Astrocyte of the cerebellum (primary cell): ENCODE measurements at regions not wholly inside any gene's neighbourhood (a gene's known extent, or its start where the extent isn't known, plus 50 kb on each side); places are given as distances from the start of the nearest gene placed in this dataset.

Source experiments
- DNase-seq: peaks from one replicate; pipeline ENCODE4 v3.0.0-alpha.2; 2011; ENCODE audit warnings: low read depth
- H3K4me3 ChIP-seq: 2 replicates; pipeline ENCODE4 v1.5.1; 2011; ENCODE audit warnings: mild to moderate bottlenecking, low read depth, low read length, moderate library complexity
- CTCF ChIP-seq: IDR thresholded peaks from 2 replicates; pipeline ENCODE4 v1.5.1; 2012; ENCODE audit warnings: low read length, low read depth, moderate library complexity, mild to moderate bottlenecking; ENCODE audit errors: missing control alignments
- in situ Hi-C: cut with HindIII; loops from 2 replicates; pipeline ENCODE4 v1.10.0; 2017; ENCODE audit warnings: low sequenced_read_pairs

DNA sequence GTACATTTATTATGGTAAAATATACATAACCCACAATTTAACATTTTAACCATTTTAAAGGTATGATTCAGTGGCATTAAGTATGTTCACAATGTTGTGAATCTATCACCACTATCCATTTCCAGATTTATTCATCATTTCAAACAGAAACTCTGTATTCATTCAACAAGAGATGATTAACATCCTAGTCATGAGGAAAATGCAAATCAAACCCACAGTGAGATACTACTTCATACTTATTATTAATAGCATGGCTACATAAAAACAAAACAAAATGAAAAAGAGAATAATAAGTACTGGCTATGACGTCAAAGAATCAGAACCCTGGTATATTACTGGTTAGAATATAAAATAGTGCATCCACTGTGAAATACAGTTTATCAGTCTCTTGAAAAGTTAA, 386.6 kb upstream of the POM121L12 start:
- H3K4me3 ChIP-seq = no peak overlapping the region
- no peak for TF ChIP-seq CTCF
- DNase-seq = peak; percentile 58
- in situ Hi-C loops = no loop called here

DNA sequence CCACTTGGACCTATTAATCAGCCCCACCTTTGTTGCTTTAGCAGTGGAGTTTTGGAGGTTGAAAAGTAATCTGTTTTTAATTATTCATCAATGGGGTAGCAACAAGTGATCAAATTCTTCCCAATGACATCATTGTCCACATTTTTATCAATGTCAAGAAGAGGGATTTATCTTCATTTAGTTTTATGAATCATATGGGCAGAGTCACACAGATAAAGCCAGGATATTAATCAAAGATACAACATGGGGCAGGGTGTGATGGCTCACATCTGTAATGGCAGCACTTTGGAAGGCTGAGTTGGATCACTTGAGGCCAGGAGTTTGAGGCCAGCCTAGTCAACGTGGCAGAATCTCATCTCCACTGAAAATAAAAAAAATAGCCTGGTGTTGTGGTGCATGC, 388.4 kb upstream of the POM121L12 start:
- TF ChIP-seq CTCF = no peak
- in situ Hi-C loops = no loop called here
- H3K4me3 ChIP-seq = no peak overlapping the region
- DNase-seq = no peak

GRCh38 chr7:52639981-52640380, 395.5 kb upstream of the POM121L12 start:
- TF ChIP-seq CTCF = no peak
- in situ Hi-C loops = no loop called here
- no peak overlapping the region for H3K4me3 ChIP-seq
- peak; percentile 98 for DNase-seq

DNA sequence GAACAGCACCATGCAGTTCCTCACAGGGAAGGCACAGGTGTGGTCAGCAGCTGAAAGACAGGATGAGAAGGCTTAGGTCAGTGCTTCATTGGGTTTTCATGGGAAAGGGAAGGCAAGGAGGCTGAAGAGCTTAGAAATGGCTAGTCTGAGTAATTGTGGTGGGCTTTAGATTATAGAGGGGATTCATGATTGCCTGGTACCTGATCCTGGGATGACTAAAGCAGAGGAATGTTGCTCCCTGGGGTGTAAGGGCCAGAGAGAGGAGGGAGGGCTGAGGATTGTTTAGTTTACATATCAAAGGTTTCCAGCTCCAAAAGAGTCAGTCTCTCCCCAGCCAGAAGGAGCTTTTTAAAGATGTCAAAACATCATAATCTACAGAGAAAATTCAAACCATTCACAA, 396.3 kb upstream of the POM121L12 start:
- in situ Hi-C loops = no loop called here
- H3K4me3 ChIP-seq = no peak overlapping the region
- DNase-seq = peak; percentile 68
- no peak for TF ChIP-seq CTCF

- TF ChIP-seq CTCF = no peak
- in situ Hi-C loops = no loop called here
- no peak for DNase-seq
- no peak overlapping the region for H3K4me3 ChIP-seq
Measured at GRCh38 chr7:52635021-52635420, 400.4 kb upstream of the POM121L12 start.

- DNase-seq = no peak
- in situ Hi-C loops = no loop called here
- no peak for TF ChIP-seq CTCF
- no peak overlapping the region for H3K4me3 ChIP-seq
Measured at GRCh38 chr7:52620849-52621248, 414.6 kb upstream of the POM121L12 start.

GRCh38 chr7:52616552-52616951, 418.9 kb upstream of the POM121L12 start:
- no peak for TF ChIP-seq CTCF
- no peak overlapping the region for H3K4me3 ChIP-seq
- DNase-seq = no peak
- in situ Hi-C loops = no loop called here
